ENCODE measurements at regions not wholly inside any gene's neighbourhood (a gene's known extent, or its start where the extent isn't known, plus 50 kb on each side); places are given as distances from the start of the nearest gene placed in this dataset.

DNA sequence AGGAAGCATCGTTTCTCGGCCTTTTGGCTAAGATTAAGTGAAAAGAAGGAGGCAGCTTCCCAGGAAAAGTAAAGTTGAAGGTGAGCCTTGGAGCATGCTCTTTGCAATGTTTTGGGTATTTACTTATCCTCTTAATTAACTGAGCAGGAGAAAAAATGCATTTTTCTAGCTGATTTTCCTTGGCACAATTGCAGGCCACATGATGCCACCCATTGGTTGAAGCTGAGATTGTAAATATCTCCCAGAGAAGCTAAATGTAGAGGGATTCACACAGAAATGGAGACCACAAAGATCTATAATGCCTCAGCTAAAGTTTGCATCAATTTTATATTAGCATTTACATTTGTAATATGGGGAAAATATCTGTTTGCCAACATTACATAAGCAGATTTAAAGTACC lies 294.1 kb downstream of the KCNS3 start:
- DNase-seq = no peak

DNA sequence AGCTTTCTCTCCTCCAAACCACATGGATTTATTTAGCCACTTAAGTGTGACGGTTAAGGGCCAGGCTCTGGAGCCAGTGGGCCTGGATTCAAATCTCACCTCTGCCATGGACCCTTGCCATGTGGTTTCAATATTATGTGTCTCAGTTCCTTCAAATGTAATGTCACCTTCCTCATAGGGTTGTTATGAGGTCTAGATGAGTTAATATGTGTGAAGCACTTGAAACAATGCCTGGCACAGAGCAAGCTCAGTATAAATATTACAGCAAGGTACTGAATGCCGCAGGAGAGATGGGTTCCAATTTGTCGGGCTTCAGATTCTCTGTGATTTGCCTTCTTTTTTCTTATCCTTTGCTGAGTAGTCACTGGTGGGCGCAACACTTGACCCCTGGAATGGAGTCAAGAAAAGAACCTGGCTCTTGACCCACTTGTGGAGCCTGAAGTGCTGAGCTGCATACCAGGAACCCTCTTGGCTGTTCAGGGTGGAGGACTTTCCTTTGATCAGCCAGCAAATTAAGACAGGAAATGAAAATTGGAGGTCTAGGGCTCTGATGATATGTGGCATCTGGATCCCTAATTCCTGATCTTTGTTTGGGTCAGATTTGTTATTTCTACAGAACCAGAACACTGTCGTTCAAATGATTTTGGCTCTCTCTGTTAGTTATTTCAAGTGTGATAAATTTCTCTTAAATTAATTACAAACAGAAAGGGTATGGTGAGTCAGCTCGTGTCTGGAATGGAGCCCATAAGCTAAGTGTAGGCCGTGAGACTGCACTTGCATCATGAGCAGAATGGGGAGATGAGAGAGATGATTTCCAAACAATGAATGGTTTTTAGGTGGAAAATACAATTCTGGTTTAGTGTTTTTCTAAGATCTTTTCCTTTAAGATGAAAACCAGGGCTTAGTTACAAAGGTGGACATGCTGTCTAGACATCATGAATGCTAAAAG lies 293.0 kb downstream of the KCNS3 start:
- no peak for DNase-seq

DNA sequence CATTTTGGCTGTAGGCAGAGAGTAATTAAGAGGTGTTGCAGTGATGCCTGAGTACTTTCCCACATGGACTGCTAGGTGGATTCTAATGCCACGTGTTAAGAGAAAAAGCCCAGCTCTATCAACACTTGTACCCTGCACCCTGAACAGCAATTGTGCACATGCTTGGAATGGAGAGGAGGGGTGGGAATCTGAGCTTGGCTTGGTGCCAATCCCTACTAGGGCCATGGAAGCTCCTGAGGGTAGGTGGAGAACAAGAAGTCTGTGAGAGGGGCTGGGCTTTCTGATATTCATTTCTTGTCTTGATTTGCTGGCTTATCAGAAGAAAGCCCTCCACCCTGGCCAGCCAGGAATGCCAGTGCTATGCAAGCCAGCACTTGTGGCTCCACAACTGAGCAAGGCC lies 292.2 kb downstream of the KCNS3 start:
- no peak for DNase-seq

DNA sequence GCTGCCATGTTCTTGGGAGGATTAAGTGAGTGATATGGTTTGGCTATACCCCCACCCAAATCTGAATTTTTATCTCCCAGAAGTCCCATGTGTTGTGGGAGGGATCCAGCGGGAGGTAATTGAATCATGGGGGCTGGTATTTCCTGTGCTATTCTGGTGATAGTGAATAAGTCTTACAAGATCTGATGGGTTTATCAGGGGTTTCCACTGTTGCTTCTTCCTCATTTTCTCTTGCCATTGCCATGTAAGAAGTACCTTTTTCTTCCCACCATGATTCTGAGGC lies 291.4 kb downstream of the KCNS3 start:
- no peak for DNase-seq

DNA sequence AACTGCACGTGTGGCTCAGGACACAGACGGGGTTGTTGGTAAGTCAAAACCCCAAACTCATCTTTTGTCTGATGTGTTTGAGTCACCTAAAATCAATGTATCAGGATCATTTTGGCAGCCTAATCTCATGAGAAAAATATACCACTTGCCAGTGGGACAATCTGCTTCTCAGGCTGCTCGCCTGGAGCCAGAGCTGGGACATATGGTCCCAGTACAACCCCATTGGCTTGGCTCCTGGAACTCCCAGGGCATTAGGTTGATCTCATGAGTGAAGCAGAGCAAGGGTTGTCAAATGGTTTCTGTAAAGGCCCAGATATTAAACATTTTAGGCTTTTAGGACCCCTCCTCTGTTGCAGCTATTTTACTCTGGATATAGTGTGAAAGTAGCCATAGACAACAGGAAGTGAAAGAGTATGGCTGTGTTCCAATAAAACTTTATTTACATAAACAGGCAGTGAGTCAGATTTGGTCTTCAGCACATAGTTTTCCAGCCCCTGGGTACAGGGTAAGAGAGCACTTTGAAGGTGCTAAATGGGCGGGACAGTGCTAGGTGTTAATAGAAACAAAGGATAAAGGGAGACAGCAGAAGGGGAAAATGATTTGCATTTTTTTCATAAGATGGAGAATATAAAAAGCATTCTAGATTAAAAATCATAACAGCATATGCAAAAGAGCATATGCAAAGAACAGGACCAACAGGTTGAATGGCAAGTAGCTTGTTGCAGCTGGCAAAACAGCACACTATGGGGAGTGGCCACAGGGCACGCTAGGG lies 290.8 kb downstream of the KCNS3 start:
- no peak for DNase-seq

DNA sequence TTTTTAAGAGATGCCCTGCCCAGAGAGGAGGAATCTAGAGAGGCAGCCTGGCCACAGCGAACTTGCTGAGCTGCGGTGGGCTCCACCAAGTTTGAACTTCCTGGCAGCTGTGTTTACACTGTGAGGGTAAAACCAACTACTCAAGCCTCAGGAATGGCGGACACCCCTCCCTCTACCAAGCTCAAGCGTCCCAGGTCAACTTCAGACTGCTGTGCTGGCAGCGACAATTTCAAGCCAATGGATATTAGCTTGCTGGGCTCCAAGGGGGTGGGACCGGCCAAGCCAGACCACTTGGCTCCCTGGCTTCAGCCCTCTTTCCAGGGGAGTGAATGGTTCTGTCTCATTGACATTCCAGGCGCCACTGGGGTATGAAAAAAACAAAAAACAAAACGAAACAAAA lies 289.4 kb downstream of the KCNS3 start:
- no peak for DNase-seq

DNA sequence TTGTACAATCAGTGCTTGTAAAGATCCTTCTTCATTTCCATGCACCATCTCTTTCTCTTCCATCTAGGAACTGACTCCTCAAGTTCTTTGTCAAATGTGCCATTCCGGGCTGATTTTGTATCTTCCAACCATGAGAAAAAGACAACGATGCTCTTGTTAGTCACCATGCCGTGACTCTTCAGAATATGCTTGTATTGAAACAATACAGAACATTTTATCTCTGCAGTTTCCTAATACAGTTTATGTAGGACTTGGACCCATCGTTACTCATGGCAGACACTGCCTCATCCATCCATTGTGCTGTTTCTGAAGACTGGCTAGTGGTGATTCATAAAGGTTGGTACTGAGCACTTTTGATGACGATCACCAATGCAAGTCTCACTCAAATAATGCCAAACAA lies 283.2 kb downstream of the KCNS3 start:
- DNase-seq = no peak

DNA sequence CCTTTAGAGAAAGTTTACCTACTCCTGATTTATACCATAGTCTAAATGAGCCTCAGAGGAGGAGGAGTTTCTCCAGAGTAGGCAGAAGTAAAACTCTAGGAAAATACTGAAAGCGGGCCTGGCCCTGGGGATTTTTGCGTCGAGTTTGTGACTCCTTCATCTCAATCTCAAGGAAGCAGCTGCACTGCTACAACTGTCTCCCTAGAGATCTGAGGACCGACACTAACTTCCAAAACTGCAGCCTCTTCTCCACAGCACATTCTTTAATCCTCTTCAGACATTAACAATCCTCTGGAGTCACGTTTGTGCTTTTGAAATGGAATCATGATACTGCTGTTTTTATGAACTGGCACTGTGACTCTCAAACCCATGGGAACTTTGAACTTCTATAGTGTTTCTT lies 281.4 kb downstream of the KCNS3 start:
- DNase-seq = no peak

DNA sequence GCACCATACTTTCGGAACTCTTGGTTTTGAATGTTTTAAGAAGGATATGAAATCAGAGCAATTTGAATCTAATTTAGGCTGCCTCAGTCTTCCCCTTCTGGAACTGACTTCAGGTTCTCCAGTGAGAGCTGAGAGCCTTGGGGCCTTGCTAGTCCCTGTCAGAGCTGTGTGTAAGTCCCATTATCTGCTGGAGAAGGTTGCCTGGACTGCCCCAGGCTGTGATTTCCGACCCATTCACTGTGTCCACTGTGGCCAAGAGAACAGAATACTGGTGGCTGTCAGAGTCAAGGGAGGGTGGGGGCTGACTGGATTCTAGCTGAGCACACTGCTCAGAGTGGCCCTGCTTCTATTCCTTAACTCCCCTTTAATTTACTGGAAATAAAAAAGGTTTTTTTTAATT lies 278.0 kb downstream of the KCNS3 start:
- DNase-seq = no peak

DNA sequence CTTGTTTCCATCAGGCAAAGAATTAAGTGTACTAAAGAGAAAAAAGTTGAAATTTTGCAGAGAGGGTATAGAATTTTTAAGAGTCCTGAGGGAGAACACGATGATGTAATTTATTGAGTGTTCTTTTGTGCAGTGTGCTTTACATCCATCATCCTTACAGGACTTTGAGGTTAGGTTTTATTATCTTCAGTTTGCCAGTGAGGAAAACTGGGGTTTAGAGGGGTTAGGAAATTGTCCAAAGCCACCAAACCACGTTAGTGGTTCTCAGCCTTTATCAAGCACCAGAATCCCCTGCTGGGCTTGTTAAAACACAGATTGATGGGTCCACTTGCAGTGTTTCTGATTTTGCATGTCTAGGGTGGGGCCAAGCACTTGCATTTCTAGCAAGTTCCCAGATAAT lies 277.5 kb downstream of the KCNS3 start:
- DNase-seq = no peak

DNA sequence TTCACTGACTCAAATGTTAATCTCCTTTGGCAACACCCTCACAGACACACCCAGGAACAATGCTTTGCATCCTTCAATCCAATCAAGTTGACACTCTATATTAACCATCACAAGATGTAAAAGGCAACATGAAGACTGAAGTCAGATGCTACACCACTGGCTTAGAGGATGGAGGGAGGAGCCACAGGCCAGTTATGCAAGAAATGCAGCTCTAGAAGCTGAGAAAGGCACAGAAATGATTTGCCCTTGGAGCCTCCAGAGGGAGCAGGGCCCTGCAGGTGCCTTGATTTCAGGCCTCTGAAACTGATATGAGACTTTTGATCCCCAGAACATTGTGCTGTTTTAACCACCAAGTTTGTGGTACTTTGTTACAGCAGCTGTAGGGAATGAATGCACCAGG lies 276.3 kb downstream of the KCNS3 start:
- no peak for DNase-seq

DNA sequence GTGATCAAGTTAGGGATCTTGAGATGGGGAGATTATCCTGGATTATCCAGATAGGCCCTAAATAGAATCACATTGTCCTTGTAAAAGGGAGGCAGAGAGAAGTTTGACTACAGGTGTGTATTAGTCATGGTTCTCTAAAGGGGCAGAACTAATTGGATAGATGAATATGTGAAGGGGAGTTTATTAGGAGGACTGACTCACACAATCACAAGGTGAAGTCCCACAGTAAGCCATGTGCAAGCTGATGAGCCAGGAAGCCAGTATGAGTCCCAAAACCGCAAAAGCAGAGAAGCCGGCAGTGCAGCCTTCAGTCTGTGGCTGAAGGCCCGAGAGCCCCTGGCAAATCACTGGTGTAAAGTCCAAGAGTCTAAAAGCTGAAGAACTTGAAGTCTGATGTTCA lies 275.8 kb downstream of the KCNS3 start:
- no peak for DNase-seq

DNA sequence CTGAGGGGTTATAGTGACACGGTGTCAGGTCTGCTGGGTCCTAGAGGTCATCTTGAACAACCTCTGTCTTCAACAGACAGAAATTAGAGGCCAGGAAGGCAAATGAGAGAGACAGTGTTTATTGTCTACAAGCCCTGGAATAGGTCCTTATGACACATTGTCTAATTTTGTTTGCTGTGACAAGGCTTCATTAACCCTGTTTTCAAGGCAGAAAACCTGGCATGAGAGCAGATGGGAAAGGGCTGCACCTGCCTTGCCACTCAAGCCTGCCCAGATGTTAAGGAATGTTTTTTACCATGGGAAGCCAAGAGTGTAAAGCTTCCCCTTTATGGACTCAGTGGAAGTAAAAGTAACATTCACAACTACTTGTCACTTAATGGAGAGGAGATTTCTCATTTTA lies 275.3 kb downstream of the KCNS3 start:
- DNase-seq = no peak

DNA sequence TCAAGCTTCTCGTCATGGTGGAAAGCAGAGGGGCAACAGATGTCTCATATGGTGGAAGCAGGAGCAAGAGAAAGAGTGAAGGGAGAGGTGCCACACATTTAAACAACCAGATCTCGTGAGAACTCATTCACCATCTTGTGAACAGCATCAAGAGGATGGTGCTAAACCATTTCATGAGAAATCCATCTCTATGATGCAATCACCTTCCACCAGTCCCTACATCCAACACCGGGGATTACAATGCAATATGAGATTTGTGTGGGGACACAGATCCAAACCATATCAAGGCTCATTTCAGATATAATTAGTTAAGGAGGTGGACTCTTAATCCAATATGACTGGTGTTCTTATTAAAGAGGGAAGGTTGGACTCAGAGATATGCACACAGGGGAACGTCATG lies 272.8 kb downstream of the KCNS3 start:
- no peak for DNase-seq

DNA sequence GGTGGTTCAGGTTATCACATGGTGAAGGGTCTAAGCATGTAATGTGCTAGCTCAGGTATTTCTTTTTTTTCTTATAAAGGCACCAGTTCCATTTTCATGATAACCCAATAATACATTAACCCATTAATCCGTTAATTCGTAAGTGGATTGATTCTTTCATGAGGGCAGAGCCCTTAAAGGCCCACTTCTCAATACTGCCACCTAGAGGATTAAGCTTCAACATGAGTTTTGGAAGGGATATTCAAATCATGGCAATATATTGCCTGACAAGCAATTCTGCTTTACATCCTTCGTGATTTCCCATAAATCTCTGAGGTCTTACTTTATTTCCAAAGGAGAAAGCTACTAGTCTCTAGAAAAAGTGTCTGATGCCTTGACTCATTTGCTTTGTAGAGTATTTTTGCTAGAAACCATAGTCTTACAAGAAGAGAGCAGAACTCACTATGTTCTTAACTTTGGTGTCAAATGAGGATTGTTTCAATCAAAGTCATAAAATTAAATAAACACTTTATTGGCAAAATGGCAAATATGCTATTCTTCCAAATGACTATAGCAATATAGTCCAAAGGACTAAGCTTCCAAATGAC lies 271.3 kb downstream of the KCNS3 start:
- peak in 1 of 2 donors; percentile 3 for DNase-seq

DNA sequence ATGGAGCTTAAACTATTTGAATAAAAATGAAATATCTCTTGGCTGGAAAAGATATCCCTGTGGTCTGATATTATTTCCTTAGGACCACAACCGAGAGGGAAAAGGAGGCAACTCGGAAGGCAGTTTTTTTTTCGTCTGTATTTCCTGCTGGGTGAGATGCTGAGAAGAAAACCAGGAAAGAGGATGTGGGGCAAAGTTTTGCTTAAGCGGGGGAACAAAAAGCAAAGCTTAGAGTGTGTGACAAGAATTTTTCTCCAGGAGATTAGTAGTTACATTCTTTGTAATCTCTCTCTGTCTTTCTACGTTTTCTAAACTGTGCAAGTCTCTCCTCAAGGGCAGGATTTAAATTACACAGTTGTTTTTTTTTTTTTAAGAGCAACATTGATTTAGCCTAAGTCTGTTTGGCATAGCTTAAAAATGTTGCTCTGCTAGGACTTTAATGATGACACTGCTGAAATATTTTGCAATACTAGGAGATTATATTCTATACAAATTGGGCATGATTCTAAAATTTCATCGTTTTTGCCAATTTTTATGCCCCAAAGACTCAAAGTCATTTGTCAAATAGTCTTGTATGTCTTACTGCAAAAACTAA lies 258.5 kb downstream of the KCNS3 start:
- no peak for DNase-seq

DNA sequence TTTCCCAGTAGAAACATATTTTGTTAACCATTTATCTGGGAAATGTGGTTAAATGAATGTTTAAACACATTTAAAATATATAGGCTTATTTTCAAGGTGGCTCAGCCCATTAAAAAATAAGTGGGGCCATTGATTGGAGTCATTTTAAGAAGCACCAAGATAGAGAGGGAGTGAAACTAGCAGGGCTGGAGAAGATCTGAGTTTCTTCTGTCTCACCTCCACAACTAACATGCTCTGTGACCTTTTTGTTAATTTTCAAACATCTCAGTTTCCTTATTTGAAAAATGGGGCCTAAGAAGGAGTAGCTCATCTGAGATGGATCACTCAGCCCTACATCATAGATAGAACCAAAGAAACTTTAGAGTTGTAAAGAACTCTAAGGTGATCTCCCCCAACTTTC lies 254.8 kb downstream of the KCNS3 start:
- DNase-seq = no peak

DNA sequence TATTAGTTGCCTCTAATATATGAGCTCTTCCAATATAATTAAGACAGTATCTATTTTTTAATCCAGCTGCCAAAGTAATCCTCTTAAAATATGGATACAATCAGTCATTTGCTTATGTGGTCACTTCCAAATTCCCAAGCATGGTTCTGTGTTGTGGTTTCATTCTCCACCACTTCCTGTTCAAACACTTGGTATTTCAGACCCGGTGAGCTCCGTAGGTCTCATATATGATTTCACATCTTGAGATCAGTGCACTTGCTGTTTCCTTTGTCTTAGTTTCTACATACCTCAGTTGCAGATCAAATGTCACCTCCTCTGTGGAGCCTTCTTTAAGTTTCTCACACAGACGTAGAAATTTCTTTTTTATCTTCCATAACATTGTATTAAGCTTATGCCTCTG lies 254.2 kb downstream of the KCNS3 start:
- DNase-seq = no peak

DNA sequence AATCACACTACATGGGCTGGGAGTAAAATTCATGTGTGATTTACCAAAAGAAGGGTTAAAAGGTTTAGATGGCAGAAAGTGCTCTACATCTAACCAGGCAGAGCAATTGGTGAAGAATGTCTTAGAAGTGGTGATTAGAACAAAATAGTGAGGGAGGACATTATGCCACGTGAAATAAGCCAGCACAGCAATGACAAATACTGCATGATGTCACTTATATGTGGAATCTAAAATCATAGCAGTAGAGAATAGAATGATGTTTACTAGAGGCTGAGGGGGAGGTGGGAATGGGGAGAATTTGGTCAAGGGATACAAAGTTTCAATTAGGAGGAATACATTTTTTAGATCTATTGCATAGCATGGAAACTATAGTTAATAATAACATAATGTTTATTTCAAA lies 253.3 kb downstream of the KCNS3 start:
- DNase-seq = no peak

DNA sequence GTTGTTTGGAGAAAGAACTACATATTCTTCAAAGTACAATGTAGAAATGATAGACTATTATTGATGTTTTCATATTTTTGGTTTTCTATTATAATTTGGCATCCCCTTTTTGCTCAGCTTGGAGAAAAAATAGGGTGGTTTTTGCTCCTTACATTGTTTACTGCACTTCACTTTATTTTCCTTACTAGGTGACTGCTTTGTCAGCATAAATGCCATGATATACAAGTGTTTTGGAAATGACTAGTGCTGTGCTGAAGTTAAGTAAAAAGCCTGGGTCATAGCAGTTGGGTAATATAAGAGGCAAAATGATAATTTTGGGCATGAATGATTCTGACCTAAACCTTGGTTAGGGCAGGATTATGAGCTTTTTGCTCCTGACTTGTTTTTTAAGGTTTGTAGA lies 250.9 kb downstream of the KCNS3 start:
- no peak for DNase-seq

DNA sequence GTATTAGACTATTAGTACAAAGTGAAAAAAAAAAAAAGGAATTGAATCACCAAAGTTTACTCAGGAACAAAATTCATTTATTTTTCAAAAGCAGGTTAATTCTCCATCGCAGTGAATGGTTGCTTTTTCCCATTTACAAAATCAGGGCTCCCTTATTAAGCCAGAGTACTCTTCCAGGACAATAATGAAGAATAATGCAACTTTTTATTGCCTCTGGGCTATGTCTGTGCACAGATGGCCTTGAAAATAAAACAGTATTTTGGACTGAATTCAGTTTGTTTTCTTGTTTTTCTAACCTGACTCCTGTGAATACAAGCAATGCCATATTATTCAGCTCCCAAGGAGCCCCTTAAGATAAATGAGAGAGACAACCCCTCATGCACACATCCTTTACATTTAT lies 246.8 kb downstream of the KCNS3 start:
- no peak for DNase-seq

DNA sequence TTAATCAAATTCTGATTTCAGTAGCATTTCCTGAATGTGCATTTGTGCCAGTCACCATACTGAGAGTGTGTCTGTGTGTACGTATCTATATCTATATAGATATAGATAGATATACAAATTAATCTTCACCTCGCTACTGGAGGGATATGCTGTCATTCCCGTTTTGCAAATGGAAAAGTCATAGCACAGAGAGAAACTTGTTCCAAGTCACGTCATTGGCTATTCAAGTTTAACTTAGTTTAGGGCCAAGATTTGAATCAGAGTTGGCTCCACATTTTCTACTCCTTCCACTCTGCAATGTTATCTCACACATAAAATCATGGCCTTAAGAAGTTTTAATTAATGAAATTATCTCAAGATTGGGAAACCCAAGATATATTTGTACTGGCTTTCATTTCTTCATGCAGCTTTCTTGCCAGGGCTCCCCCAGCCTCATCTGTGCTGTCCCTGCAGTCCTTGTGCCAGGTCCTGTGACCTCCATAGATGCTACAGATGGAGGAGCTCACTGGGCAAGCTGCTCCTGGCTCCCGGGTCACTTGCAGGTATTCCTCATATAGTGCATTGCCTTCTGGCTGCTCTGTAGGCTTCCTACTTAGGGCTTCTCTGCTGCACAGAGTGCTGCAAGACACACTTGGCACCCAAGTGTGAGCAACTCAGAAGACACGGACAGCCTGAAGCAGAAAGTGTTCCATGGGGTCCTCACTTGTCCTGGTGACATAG lies 245.8 kb downstream of the KCNS3 start:
- no peak for DNase-seq

DNA sequence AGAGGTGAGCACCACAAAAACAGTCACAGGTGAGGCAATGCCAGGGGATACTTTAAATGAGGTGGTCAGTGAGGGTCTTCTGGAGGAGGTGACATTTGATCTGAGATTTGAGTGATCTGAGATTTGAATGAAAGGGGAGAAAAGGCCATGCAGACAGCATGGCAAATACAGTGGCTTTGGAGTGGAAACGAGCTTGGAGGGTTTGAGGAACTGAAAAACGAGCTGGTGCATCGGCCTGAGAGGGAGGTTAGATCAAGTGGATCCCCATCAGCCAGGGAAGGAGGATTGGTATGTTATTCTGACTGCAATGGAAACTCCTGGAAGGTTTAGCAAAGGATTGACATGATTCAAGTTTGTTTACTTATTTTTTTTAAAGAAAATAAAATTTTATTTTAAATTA lies 245.1 kb downstream of the KCNS3 start:
- DNase-seq = no peak
